IgD-negative memory B cell (primary cell): ENCODE measurements at regions not wholly inside any gene's neighbourhood (a gene's known extent, or its start where the extent isn't known, plus 50 kb on each side); places are given as distances from the start of the nearest gene placed in this dataset.

ENCODE experiments used
- H3K27ac Mint-ChIP-seq, 3 donors: one replicate each; pipeline ENCODE4 v1.8.0; 2020 to 2022; ENCODE audit warnings: mild to moderate bottlenecking in 3 of 3, mixed read lengths in 3 of 3, moderate library complexity in 1 of 3
- H3K27me3 Mint-ChIP-seq: one replicate; pipeline ENCODE4 v1.8.0; 2021; ENCODE audit warnings: mixed read lengths
- H3K36me3 Mint-ChIP-seq: one replicate; pipeline ENCODE4 v1.8.0; 2020; ENCODE audit warnings: mild to moderate bottlenecking, mixed read lengths
- H3K4me1 Mint-ChIP-seq, 3 donors: one replicate each; pipeline ENCODE4 v1.8.0; 2020 to 2022; ENCODE audit warnings: mixed read lengths in 3 of 3, mild to moderate bottlenecking in 1 of 3
- H3K4me3 Mint-ChIP-seq, 4 donors: one replicate each; pipeline ENCODE4 v1.8.0; 2020 to 2022; ENCODE audit warnings: mild to moderate bottlenecking in 4 of 4, mixed read lengths in 4 of 4, moderate library complexity in 3 of 4
- H3K9me3 Mint-ChIP-seq, 3 donors: one replicate each; pipeline ENCODE4 v1.8.0; 2020 to 2021; ENCODE audit warnings: mixed read lengths in 3 of 3, mild to moderate bottlenecking in 1 of 3

DNA sequence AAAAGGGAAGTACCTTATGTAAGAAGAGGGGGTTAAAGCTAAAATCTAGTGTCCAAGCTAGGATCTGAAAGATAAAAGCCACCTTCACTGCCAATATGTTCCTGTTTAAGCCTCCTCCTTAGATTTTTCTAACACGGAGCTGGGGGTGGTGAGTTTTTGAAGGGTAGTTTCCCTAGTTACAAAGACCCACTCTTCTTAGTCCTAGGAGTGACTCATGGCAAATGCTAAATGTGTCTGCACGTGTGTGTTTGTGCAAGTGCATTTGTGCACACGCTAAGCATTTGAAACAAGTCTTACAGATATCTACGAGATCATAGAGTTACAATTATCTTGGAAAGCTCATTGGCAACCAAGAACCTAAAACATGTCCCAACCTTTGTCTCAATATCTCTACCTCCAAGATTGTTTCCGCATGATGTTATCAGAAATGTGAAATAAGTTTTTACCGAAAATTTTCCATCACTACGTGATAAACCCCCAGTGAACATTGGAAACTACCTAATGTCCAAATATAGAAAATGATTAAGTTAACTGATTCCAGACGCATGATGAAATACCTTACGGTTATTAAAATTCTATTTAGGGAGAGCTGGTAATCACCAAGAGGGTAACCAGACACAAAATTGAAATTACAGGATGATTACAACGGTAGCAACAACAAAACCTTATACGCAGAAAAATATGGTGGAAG is 78.0 kb upstream of the HRH2 start:
- Mint-ChIP-seq H3K4me1 (no peaks in the 10 kb centered on the region), H3K4me3 (no peak overlapping the region), H3K27ac (no peak overlapping the region), H3K36me3 (no peaks in the 10 kb centered on the region), H3K9me3 (peaks cover 4 to 8% (median 8%) of the 10 kb centered on the region in 3 donors), H3K27me3 (peaks cover 15% of the 10 kb centered on the region)

DNA sequence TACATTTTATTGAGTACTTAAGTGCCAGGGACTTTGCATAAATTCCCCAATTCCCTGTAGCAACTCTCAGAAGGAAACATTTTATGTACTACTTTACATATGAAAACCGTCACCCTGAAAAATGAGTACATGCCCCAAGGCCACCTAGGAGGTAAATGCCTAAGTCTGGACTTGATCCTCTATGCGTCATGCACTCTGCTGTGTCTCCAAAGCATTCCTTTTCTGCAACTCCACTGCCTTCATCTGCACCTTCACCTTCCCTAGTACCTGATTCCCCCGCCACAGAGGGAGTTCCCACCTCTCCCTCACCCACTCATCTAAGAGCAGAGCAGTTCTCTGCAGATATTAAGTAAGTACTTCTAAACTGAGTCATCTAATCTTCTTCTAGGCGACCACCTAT is 75.2 kb upstream of the HRH2 start:
- H3K36me3 Mint-ChIP-seq = no peaks in the 10 kb centered on the region
- H3K4me1 Mint-ChIP-seq = no peaks in the 10 kb centered on the region
- peak overlapping the region in 1 of 3 donors; percentile 48 for H3K27ac Mint-ChIP-seq
- no peak overlapping the region for H3K4me3 Mint-ChIP-seq
- H3K9me3 Mint-ChIP-seq = peaks cover 4 to 16% (median 12%) of the 10 kb centered on the region in 3 donors
- H3K27me3 Mint-ChIP-seq = peaks cover 10% of the 10 kb centered on the region

DNA sequence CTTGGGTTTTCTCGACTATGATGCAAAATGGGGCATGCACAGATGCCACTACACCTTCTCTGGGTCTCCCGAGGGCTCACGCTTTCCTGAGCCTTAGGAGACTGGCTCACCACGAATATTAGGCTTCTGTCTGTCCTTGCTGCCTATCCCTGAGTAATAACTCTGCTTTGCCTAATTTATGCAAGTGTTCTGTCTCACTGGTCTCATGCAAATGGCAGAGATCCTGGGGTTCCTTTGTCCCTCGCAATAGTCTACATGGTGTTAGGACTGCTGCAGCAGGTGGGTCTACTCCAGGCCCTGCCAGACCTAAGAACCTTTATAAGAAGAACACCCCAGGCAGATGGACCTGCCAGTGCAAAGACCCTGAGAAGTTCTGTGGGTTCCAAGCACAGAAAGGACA is 72.3 kb upstream of the HRH2 start:
- no peak overlapping the region for H3K4me3 Mint-ChIP-seq
- no peaks in the 10 kb centered on the region for H3K36me3 Mint-ChIP-seq
- peaks cover 0 to 1% (median 0%) of the 10 kb centered on the region in 3 donors for H3K4me1 Mint-ChIP-seq
- H3K9me3 Mint-ChIP-seq = peaks cover 7 to 16% (median 15%) of the 10 kb centered on the region in 3 donors
- peak overlapping the region in 1 of 3 donors; percentile 8 for H3K27ac Mint-ChIP-seq
- peaks cover 8% of the 10 kb centered on the region for H3K27me3 Mint-ChIP-seq

DNA sequence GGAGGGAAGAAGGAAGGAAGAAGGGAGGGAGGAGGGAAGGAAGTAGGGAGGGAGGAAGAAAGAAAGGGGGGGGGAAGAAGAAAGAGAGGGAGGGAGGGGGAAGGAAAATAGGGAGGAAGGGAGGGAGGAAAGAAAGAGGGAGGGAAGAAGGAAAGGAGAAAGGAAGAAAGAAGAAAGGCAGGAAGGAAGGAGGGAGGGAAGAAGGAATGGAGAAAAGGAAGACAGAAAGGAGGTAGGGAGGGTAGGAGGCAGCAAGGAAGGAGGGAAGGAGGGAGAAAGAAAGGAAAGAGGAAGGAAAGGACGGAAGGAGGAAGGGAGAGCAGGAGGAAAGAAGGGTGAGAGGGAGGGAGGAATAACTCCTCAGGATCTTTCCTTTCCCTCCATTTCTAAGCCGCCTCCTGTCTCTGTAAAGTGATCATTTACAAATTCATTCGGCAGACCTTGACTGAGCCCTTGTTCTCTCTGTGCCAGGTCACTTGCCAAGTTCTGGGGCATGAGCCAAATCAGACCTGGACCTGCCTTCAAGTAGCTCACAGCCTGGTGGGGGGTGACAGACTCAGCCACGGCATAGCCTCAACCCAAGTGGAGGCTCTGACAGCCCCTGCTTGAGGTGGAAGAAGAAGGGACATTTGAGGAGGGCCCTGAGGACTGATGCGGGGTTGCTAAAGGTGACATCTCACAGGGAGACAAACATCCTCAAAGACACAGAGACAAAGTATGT is 69.0 kb upstream of the HRH2 start:
- Mint-ChIP-seq H3K4me1 (peaks cover 0 to 1% (median 0%) of the 10 kb centered on the region in 3 donors), H3K27ac (no peak overlapping the region), H3K4me3 (no peak overlapping the region), H3K27me3 (peaks cover 11% of the 10 kb centered on the region), H3K36me3 (no peaks in the 10 kb centered on the region), H3K9me3 (peaks cover 4 to 12% (median 10%) of the 10 kb centered on the region in 3 donors)

GRCh38 chr5:175589714-175590113 is 68.2 kb upstream of the HRH2 start:
- peaks cover 4 to 17% (median 14%) of the 10 kb centered on the region in 3 donors for H3K9me3 Mint-ChIP-seq
- peaks cover 14% of the 10 kb centered on the region for H3K27me3 Mint-ChIP-seq
- H3K27ac Mint-ChIP-seq = no peak overlapping the region
- no peak overlapping the region for H3K4me3 Mint-ChIP-seq
- no peaks in the 10 kb centered on the region for H3K36me3 Mint-ChIP-seq
- H3K4me1 Mint-ChIP-seq = peaks cover 0 to 1% (median 0%) of the 10 kb centered on the region in 3 donors

DNA sequence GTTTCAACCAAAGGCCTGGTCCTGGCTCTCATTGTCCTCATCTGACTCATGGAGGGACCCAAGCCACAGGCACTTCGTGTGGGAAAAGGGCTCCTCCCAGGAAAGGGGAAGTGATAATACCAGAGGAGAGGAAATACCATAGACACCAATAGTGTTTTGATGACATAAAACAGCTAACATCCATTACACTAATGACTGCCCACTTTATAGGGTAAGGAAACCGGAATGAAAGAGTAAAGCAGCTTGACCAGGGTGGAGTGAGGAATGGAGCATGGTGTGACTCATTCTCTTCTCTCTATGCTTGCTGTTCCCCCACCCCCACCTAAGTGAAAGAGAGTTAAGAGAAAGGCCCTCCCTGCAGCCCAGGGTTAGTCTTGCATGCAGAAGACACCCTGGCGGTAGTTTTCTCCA is 67.4 kb upstream of the HRH2 start:
- Mint-ChIP-seq H3K9me3 (peaks cover 6 to 17% (median 13%) of the 10 kb centered on the region in 3 donors), H3K27me3 (peaks cover 12% of the 10 kb centered on the region), H3K36me3 (no peaks in the 10 kb centered on the region), H3K4me1 (peaks cover 0 to 1% (median 0%) of the 10 kb centered on the region in 3 donors), H3K27ac (no peak overlapping the region), H3K4me3 (no peak overlapping the region)

GRCh38 chr5:175591293-175591692 is 66.6 kb upstream of the HRH2 start:
- Mint-ChIP-seq H3K9me3 (peaks cover 6 to 15% (median 12%) of the 10 kb centered on the region in 3 donors), H3K4me3 (no peak overlapping the region), H3K4me1 (peaks cover 0 to 1% (median 0%) of the 10 kb centered on the region in 3 donors), H3K27ac (no peak overlapping the region), H3K36me3 (no peaks in the 10 kb centered on the region), H3K27me3 (peaks cover 17% of the 10 kb centered on the region)

DNA sequence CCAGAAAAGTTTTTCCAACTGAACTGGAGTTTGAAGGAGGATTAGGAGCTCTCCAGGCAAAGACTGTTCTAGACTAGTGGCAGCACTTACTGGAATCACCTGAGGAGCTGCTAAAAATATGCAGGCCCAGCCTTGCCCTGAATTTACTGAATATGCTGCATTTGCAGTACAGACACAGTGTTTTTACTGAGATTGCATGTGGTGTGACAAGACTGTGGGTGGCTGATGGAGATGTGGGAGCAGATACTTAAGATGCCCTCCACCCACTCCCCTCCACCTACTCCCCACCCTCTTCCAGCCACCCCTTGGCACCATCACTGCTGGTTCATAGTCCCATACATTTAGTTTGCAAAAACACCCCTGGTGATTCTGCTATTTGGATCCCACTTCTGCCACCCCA is 64.1 kb upstream of the HRH2 start:
- peaks cover 4 to 12% (median 8%) of the 10 kb centered on the region in 3 donors for H3K9me3 Mint-ChIP-seq
- no peaks in the 10 kb centered on the region for H3K36me3 Mint-ChIP-seq
- peaks cover 19% of the 10 kb centered on the region for H3K27me3 Mint-ChIP-seq
- peaks cover 0 to 1% (median 0%) of the 10 kb centered on the region in 3 donors for H3K4me1 Mint-ChIP-seq
- H3K27ac Mint-ChIP-seq = peak overlapping the region in 1 of 3 donors; percentile 70
- no peak overlapping the region for H3K4me3 Mint-ChIP-seq

DNA sequence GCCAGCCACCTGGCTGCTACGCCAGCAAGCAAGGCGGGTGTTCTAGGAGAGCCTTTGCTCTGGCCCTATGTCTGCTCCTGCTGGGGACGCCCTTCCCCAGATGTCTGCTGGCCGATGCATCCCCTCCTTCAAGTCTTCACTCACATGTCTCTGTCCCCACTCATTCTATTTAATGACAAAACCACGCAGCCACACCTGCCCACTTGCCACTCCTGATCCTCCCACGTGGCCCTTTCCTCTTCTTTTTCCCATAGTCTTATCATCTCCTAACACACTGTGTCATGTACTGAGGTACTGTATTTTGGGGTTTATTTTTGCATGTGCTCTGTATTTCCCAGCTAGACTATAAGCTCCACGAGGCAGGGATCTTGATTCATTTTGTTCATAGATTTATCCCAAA is 62.0 kb upstream of the HRH2 start:
- no peak overlapping the region for H3K4me3 Mint-ChIP-seq
- no peaks in the 10 kb centered on the region for H3K36me3 Mint-ChIP-seq
- H3K4me1 Mint-ChIP-seq = no peaks in the 10 kb centered on the region
- H3K27me3 Mint-ChIP-seq = peaks cover 19% of the 10 kb centered on the region
- H3K27ac Mint-ChIP-seq = no peak overlapping the region
- H3K9me3 Mint-ChIP-seq = peaks cover 2 to 8% (median 8%) of the 10 kb centered on the region in 3 donors

GRCh38 chr5:175596761-175597189 is 61.1 kb upstream of the HRH2 start:
- Mint-ChIP-seq H3K36me3 (no peaks in the 10 kb centered on the region), H3K4me1 (no peaks in the 10 kb centered on the region), H3K9me3 (peaks cover 2 to 8% (median 8%) of the 10 kb centered on the region in 3 donors), H3K27ac (no peak overlapping the region), H3K4me3 (no peak overlapping the region), H3K27me3 (peaks cover 20% of the 10 kb centered on the region)

DNA sequence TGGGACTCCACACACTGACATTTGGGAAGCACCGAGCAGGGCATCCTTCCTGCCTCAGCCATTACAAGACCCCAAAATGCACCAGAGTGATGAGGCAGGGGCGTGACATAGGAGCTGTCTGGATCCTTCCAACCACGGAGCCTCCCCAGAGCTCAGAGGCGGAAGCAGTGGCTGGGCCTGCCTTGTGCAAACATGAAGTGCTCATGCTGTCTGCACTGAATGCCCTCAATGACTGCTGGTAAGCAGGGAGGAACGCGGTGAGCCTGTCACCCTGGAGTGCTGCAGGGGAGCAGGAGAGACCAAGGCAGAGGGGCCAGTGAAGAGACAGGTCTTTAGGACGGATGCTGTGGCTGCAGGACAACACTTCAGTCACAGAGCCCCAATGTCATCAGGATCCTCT is 60.2 kb upstream of the HRH2 start:
- Mint-ChIP-seq H3K4me3 (no peak overlapping the region), H3K4me1 (no peaks in the 10 kb centered on the region), H3K9me3 (peaks cover 2 to 8% (median 8%) of the 10 kb centered on the region in 3 donors), H3K27me3 (peaks cover 22% of the 10 kb centered on the region), H3K27ac (no peak overlapping the region), H3K36me3 (no peaks in the 10 kb centered on the region)

GRCh38 chr5:175598774-175599173 is 59.1 kb upstream of the HRH2 start:
- H3K27ac Mint-ChIP-seq = no peak overlapping the region
- no peaks in the 10 kb centered on the region for H3K36me3 Mint-ChIP-seq
- H3K4me1 Mint-ChIP-seq = no peaks in the 10 kb centered on the region
- H3K9me3 Mint-ChIP-seq = peaks cover 2 to 8% (median 8%) of the 10 kb centered on the region in 3 donors
- H3K27me3 Mint-ChIP-seq = peaks cover 20% of the 10 kb centered on the region
- no peak overlapping the region for H3K4me3 Mint-ChIP-seq

DNA sequence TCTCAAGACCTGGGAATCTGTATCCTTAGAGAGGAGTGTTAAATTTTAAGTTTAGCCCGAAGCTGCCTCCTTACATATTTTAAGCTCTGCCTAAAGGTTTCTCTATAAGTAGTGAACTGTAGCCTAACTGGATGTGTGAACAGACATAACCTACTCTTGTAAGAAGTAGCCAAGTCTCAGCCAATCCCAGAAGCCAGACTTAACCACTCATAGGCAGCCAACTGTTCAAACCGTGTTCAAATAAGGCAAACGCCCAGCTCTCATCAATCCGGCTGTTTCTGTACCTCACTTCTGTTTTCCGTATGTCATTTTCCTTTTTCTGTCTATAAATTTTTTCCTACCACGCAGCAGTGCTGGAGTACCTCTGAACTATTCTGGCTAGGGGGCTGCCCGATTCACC is 58.7 kb upstream of the HRH2 start:
- Mint-ChIP-seq H3K4me1 (no peaks in the 10 kb centered on the region), H3K27ac (no peak overlapping the region), H3K9me3 (peaks cover 2 to 8% (median 7%) of the 10 kb centered on the region in 3 donors), H3K4me3 (no peak overlapping the region), H3K27me3 (peaks cover 20% of the 10 kb centered on the region), H3K36me3 (no peaks in the 10 kb centered on the region)

DNA sequence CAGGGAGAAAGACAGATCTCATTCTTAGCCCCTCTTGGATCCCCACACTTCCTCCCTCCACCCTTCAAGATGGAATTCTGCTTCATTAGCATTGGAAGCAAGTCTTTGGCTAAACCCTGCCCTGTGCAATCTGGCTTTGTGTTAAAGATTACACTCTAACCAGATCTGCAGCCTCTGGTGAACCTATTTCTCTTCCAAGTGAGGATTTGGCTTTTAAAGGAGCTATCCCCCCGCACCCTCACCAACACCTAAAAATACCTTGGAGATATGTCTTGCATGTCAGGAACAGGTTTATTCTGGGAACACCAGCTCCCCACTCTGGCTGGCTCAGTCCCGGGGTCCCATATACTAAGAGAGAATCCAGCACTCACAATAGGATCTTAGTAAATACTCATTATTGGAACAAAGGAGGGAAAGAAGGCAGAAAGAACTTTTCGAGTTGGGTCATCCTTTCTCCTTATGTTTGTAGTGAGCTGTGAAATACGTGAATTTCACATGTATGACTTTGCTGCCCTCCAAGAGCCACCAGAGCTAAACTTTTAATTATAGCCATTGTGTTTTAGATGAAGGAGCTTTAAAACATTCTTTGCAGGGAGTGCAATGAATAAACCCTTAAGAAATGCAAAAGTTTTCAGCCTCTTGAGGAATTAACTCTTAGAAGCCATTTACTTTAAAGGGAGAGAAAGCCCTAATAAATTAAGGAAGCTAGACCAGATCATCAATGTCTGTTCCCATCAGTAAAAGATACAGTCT is 53.7 kb upstream of the HRH2 start:
- peaks cover 0 to 4% (median 3%) of the 10 kb centered on the region in 3 donors for H3K9me3 Mint-ChIP-seq

DNA sequence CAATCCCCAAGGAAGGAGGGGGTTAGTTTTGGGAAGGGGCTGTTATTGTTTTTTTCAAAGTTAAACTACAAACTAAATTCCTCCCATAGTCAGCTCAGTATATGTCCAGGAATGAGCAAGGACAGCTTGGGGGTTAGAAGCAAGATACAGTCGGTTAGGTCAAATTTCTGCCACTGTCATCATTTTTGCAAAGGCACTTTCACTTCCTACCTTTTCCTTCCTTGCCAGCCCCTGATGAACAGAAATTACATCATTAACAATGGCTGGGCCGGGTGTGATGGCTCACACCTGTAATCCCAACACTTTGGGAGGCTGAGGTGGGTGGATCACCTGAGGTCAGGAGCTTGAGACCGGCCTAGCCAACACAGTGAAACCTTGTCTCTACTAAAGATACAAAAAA is 51.5 kb upstream of the HRH2 start:
- H3K9me3 Mint-ChIP-seq = peaks cover 0 to 3% (median 3%) of the 10 kb centered on the region in 3 donors
- peaks cover 10% of the 10 kb centered on the region for H3K27me3 Mint-ChIP-seq
- no peak overlapping the region for H3K4me3 Mint-ChIP-seq
- no peak overlapping the region for H3K27ac Mint-ChIP-seq
- peaks cover 0 to 2% (median 0%) of the 10 kb centered on the region in 3 donors for H3K4me1 Mint-ChIP-seq
- peaks cover 3% of the 10 kb centered on the region for H3K36me3 Mint-ChIP-seq

More for the DNA sequence above, 53.7 kb upstream of the HRH2 start:
- Mint-ChIP-seq H3K27ac (no peak overlapping the region), H3K4me3 (no peak overlapping the region), H3K27me3 (peaks cover 6% of the 10 kb centered on the region), H3K36me3 (no peaks in the 10 kb centered on the region), H3K4me1 (no peaks in the 10 kb centered on the region)
